GM18909 (cell line): ENCODE measurements at regions not wholly inside any gene's neighbourhood (a gene's known extent, or its start where the extent isn't known, plus 50 kb on each side); places are given as distances from the start of the nearest gene placed in this dataset.
"Not testable (repeated sequence)": the region's sequence is repeated elsewhere in the genome, so short reads cannot be mapped to it uniquely, and the experiment has no call there.

Experiments
- ATAC-seq: cut with Tn5 transposase; IDR thresholded peaks from one replicate; pipeline ENCODE4 v1.9.1; 2021; ENCODE audit warnings: mild to moderate bottlenecking; ENCODE audit not compliant: unreplicated experiment, poor library complexity

DNA sequence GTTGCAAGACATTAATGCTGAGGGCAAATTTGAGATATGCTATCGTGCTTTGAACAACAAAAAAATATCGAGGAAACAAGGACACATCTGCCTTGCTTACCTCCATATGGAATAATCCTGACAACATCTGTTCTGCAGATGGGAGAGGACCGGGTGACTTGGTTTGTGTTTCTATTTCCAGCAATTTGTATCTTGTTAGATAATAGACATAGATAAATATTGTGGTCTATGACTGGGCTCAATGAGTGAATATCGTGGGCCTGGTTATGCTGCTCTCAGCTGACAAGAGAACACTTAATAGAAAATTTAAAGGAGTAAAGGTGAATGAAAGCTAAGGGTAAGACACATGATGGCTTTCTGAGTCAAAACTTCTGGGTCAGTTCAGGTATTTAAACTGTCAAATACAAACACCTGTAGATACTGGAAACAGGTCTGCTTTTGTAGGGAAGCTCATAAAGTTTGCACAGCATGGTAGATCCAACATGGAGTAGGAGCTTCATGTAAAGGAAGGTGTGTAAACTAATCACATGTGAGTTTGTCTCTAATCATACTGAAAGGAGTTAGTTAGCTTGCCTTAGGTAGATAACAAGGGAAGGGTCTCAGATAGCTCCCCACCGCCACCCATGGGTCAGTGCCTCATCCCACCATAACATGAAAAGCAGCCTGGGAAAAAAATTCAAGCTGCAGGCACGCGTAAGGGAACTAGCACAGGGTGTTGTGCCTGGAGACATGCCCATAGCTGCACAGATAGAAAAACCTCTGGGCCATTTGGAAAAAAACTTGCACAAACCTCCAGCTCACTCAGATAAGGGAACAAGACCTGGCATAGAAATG lies 904.1 kb upstream of the EPHA5 start:
- ATAC-seq, result no peak

DNA sequence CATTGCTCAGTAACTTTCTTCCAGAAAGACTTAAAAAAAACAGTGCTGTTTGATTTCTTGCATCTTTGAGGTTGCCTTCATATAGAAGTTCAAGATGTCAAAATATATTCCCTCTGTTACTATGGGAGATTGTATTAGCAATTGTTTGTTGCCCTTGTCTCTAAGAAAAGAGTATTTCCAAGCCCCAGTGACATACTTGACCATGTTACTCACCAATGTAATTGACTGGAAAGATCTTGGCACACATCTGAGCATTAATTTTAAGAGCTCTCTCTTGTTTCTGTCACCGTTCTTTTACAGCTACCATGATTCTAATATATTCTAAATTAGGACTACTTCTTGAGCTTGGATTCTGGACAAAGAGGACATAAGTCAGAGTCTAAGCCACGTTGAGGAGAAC lies 902.7 kb upstream of the EPHA5 start:
- ATAC-seq, result no peak

DNA sequence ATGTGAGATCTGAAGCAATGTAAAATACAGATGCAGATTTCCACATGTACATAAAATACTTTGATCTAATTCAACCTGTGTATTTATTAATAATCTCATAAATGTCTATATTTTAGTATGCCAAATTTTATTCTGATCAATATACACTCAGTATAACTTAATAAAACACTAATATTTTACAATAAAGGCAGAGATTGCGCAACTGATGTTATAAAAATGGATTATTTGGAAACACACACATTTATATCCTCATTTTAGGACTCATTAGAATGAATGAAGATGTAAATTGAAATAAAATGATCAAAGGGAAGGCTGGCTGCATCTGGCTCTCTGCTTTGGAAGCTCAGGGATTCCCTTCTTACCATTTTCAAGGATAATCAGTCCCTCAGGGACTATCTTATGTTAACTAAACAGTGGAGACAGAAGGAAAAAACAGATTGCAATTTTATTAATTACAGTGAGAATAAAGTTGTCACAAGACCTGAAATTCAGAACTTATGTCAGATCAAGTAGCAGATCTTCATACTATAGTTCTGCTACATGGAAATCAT lies 900.9 kb upstream of the EPHA5 start:
- ATAC-seq, result no peak

DNA sequence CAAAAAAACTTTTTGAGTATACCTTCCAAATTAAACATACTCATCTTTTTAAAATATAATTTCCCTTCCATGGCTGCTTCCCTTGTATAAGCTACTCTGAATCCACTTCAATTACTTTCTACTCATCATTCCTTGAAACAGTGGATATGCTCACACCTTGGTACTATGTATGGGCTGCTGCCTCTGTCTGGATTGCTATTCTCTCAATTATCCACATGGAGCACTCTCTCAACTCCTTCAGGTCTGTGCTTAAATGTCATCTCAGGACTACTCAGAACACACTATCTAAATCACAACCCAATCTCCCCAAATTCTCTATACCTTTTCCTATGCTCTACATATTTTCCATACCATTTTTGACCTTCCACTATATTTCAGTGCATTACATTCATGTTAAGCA lies 898.9 kb upstream of the EPHA5 start:
- ATAC-seq, result no peak

- no peak for ATAC-seq
Observed at GRCh38 chr4:66568431-66568830, 898.1 kb upstream of the EPHA5 start.

DNA sequence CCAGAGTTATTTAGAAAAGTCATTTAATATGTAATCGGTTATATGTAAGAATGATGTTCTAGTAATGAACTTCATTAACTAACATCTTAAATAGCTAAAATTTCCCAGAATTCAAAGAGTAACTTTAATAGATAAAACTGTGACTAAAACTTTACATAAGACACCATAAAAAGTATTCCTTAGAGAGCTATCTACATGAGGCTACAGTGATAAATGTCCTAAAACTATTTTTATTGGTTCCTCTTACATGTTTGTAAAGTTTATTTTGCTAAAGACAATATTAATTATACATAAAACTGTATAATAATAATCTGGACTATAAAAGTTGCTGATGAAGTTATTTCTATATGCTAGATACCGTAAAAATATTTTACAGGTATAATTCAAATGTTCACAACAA lies 897.7 kb upstream of the EPHA5 start:
- ATAC-seq, result no peak

- ATAC-seq, result no peak
Observed at GRCh38 chr4:66567551-66567950, 897.3 kb upstream of the EPHA5 start.

- ATAC-seq, result no peak
Observed at GRCh38 chr4:66565801-66566200, 895.5 kb upstream of the EPHA5 start.

GRCh38 chr4:66564901-66565651 lies 894.8 kb upstream of the EPHA5 start:
- no peak for ATAC-seq

DNA sequence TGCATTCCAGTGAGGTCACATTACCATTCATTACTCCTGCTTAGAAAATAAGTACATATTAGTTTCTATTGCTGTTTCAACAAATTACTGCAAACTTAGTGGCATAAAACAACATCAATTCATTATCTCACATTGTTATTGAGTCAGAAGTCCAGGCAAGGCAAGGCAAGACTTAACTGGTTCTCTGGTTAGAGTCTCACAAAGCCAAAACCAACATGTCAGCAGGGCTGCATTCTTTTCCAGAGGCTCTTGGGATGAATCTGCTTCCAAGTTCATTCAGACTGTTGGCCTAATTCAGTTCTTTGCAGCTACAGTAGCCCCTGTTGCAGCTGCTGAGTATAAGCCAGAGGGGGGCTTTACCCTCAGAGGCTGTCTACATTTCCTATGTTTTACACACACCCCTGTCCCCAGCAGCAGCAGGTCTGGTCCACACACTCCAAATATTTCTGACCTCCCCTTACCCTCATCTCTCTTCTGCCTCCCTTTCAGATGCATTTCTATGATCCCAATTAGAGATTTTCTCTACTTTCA lies 892.1 kb upstream of the EPHA5 start:
- ATAC-seq, result no peak

DNA sequence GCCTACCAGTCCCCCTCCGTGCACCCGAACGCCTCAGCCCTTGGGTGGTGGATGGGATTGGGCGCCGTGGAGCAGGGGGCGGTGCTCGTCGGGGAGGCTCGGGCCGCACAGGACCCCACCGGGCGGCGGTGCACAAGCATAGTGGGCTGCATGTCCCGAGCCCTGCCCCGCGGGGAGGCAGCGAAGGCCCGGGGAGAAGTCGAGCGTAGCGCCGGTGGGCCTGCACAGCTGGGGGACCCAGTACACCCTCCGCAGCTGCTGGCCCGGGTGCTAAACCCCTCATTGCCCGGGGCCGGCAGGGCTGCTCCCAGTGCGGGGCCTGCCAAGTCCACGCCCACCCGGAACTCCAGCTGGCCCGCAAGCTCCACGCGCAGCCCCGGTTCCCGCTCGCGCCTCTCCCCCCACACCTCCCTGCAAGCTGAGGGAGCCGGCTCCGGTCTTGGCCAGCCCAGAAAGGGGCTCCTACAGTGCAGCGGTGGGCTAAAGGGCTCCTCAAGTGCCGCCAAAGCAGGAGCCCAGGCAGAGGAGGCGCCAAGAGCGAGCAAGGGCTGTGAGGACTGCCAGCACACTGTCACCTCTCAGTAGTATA lies 891.3 kb upstream of the EPHA5 start:
- not testable (repeated sequence) for ATAC-seq

GRCh38 chr4:66558651-66559050 lies 888.4 kb upstream of the EPHA5 start:
- no peak for ATAC-seq

DNA sequence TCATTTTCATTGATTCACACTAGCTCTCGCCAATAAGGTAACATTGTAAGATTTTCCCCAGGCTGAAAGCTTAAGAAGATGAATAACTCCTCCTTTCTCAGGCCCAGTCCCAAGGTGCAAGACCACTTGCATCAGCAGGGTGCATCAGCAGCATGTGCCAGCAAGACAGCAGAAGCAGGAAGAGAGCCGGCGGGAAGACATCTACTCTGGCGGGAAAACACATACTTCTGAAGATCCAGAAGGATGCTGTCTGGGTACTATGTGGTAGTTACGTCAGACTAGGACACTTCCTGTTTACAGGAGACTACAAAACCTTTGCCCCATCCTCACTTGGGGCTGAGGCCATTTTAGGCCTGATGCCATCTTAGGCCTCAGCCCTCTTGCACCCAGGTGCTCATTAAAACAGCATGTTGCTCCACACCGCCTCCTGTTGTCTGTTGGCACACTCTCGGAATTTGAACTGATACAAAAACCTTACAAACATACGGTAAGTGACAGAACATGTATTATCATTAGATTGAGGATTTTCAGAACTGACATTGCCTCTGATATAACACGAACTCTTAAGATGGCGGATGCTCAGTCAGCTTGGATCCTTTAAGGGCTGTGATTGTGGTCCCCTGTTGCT lies 886.5 kb upstream of the EPHA5 start:
- no peak for ATAC-seq

DNA sequence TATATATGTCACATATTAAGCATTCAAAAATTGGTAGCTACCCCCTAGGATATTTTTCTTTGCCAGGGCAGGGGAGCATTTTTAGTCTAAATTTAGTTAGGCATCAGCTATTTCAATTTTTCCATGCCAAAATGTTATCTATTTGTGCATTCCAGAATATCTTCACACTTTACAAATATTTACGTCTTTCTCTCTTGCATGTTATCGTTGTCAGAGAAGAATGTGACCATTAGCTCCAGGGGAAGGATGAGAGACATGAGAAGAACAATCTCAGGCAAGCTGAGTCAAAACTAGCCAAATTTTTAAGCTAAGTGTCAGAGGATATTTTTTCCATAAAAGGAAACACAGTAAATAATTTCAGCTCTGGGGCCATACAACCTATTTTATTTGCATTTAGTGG lies 885.0 kb upstream of the EPHA5 start:
- no peak for ATAC-seq

GRCh38 chr4:66554826-66555225 lies 884.5 kb upstream of the EPHA5 start:
- no peak for ATAC-seq

DNA sequence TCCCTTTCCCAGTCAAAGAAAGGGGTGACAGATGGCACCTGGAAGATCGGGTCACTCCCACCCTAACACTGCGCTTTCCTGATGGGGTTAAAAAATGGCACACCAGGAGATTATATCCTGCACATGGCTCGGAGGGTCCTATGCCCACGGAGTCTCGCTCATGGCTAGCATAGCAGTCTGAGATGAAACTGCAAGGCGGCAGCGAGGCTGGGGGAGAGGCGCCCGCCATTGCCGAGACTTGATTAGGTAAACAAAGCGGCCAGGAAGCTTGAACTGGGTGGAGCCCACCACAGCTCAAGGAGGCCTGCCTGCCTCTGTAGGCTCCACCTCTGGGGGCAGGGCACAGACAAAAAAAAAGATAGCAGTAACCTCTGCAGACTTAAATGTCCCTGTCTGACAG lies 875.0 kb upstream of the EPHA5 start:
- not testable (repeated sequence) for ATAC-seq

- ATAC-seq, result no peak
Observed at GRCh38 chr4:66544281-66544680, 874.0 kb upstream of the EPHA5 start.

- no peak for ATAC-seq
Observed at GRCh38 chr4:66539745-66540144, 869.5 kb upstream of the EPHA5 start.

DNA sequence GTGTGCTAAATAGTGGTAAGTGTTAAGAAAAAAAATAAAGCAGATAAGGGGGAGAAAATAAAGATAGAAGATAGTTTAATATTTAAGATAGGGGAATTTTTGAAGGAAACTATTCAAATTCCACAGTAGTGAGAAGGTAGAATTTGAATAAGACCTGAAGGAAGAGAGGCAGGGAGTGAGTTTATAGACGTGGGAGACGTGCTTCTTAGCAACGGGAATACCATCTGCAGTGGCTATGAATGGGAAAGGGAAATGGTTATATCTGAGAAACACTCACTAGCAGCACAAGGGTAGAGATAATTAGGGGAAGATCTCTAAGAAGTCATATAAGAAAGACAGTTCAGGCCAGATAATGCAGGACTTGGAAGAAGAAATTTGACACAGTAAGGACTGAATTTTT lies 854.5 kb upstream of the EPHA5 start:
- no peak for ATAC-seq

GRCh38 chr4:66522244-66522643 lies 852.0 kb upstream of the EPHA5 start:
- no peak for ATAC-seq
